DOHH2 (cell line): ENCODE measurements at regions not wholly inside any gene's neighbourhood (a gene's known extent, or its start where the extent isn't known, plus 50 kb on each side); places are given as distances from the start of the nearest gene placed in this dataset.

Experiments
- H3F3A ChIP-seq: fragments of 200-600 bp; sonication (generic), shearing (Covaris generic); 2 replicates; pipeline ENCODE4 v1.6.0; 2016; ENCODE audit warnings: antibody characterized with exemption, mild to moderate bottlenecking; ENCODE audit not compliant: control insufficient read depth, insufficient read depth
- H3K27ac ChIP-seq: fragments of 200-600 bp; sonication (generic); 2 replicates; pipeline ENCODE4 v1.5.1; 2014; ENCODE audit warnings: low read depth, mild to moderate bottlenecking, low read length, moderate library complexity
- H3K27me3 ChIP-seq: fragments of 200-600 bp; sonication (generic); 2 replicates; pipeline ENCODE4 v1.6.1; 2014; ENCODE audit warnings: mild to moderate bottlenecking, low read length, mixed read lengths; ENCODE audit not compliant: control insufficient read depth
- H3K36me3 ChIP-seq: fragments of 200-600 bp; sonication (generic); 2 replicates; pipeline ENCODE4 v1.6.1; 2014; ENCODE audit warnings: mild to moderate bottlenecking, low read length, moderate library complexity, mixed read lengths; ENCODE audit not compliant: control insufficient read depth
- H3K4me1 ChIP-seq: fragments of 200-600 bp; sonication (generic); 2 replicates; pipeline ENCODE4 v1.6.1; 2014; ENCODE audit warnings: mild to moderate bottlenecking, low read length, mixed read lengths; ENCODE audit not compliant: control insufficient read depth
- H3K4me2 ChIP-seq: fragments of 200-600 bp; sonication (generic); 2 replicates; pipeline ENCODE4 v1.6.0; 2014; ENCODE audit warnings: mild to moderate bottlenecking, low read length, moderate library complexity
- H3K4me3 ChIP-seq: fragments of 200-600 bp; sonication (generic); 2 replicates; pipeline ENCODE4 v1.5.1; 2014; ENCODE audit warnings: mild to moderate bottlenecking, low read length, mixed read lengths
- H3K79me2 ChIP-seq: fragments of 200-600 bp; sonication (generic); 2 replicates; pipeline ENCODE4 v1.6.1; 2014; ENCODE audit warnings: mild to moderate bottlenecking, low read length, mixed read lengths; ENCODE audit not compliant: control insufficient read depth
- H3K9me2 ChIP-seq: fragments of 200-600 bp; sonication (generic); replicated peaks from 2 replicates; pipeline ENCODE4 v1.6.1; 2014; ENCODE audit warnings: mild to moderate bottlenecking, low read length, mixed read lengths; ENCODE audit not compliant: control insufficient read depth
- H3K9me3 ChIP-seq: fragments of 200-600 bp; sonication (generic); 2 replicates; pipeline ENCODE4 v1.6.1; 2014; ENCODE audit warnings: antibody characterized with exemption, low read length, mixed read lengths; ENCODE audit not compliant: control insufficient read depth, insufficient read depth
- H4K20me1 ChIP-seq: fragments of 200-600 bp; sonication (generic); 2 replicates; pipeline ENCODE4 v1.6.0; 2014; ENCODE audit warnings: low read depth, mild to moderate bottlenecking, antibody characterized with exemption, low read length, moderate library complexity; ENCODE audit not compliant: control insufficient read depth, insufficient read depth
- CTCF ChIP-seq: fragments of 200-600 bp; sonication (generic); IDR thresholded peaks from one replicate; pipeline ENCODE4 v1.5.1; 2014; ENCODE audit warnings: antibody characterized with exemption, mild to moderate bottlenecking, low read depth, low read length; ENCODE audit not compliant: poor library complexity, severe bottlenecking
- EZH2phosphoT487 ChIP-seq: fragments of 200-600 bp; sonication (generic); IDR thresholded peaks from 2 replicates; pipeline ENCODE4 v1.6.1; 2017; ENCODE audit warnings: borderline replicate concordance, mild to moderate bottlenecking, antibody characterized with exemption, low read length, moderate library complexity, mixed read lengths

- Histone ChIP-seq H3K9me3 (no peaks in the 10 kb centered on the region), H3K79me2 (no peaks in the 10 kb centered on the region), H3K4me1 (no peaks in the 10 kb centered on the region), H3K4me2 (no peak overlapping the region), H3K9me2 (no peaks in the 10 kb centered on the region), H3F3A (no peaks in the 10 kb centered on the region), H3K27ac (no peak overlapping the region), H4K20me1 (no peaks in the 10 kb centered on the region), H3K27me3 (no peaks in the 10 kb centered on the region), H3K36me3 (no peaks in the 10 kb centered on the region), H3K4me3 (no peak overlapping the region)
- no peak for TF ChIP-seq CTCF
- TF ChIP-seq EZH2phosphoT487, result no peak
Measured at GRCh38 chr2:236632295-236633218, 62.9 kb downstream of the ACKR3 start.

GRCh38 chr2:236633219-236633570, 63.6 kb downstream of the ACKR3 start:
- H3K27me3 ChIP-seq, result no peaks in the 10 kb centered on the region
- no peak overlapping the region for H3K27ac ChIP-seq
- no peaks in the 10 kb centered on the region for H3K9me3 ChIP-seq
- no peaks in the 10 kb centered on the region for H4K20me1 ChIP-seq
- no peaks in the 10 kb centered on the region for H3K4me1 ChIP-seq
- no peaks in the 10 kb centered on the region for H3F3A ChIP-seq
- no peak overlapping the region for H3K4me3 ChIP-seq
- TF ChIP-seq EZH2phosphoT487 (no peak), CTCF (no peak)
- no peaks in the 10 kb centered on the region for H3K79me2 ChIP-seq
- H3K9me2 ChIP-seq, result no peaks in the 10 kb centered on the region
- no peak overlapping the region for H3K4me2 ChIP-seq
- H3K36me3 ChIP-seq, result no peaks in the 10 kb centered on the region

GRCh38 chr2:236633775-236634560, 64.3 kb downstream of the ACKR3 start:
- H4K20me1 ChIP-seq, result no peaks in the 10 kb centered on the region
- H3K79me2 ChIP-seq, result no peaks in the 10 kb centered on the region
- no peaks in the 10 kb centered on the region for H3K4me1 ChIP-seq
- H3F3A ChIP-seq, result no peaks in the 10 kb centered on the region
- H3K4me3 ChIP-seq, result no peak overlapping the region
- no peaks in the 10 kb centered on the region for H3K36me3 ChIP-seq
- no peaks in the 10 kb centered on the region for H3K27me3 ChIP-seq
- no peak overlapping the region for H3K27ac ChIP-seq
- H3K9me2 ChIP-seq, result no peaks in the 10 kb centered on the region
- H3K9me3 ChIP-seq, result no peaks in the 10 kb centered on the region
- no peak overlapping the region for H3K4me2 ChIP-seq
- TF ChIP-seq EZH2phosphoT487, result no peak
- TF ChIP-seq CTCF, result no peak
